ENCODE measurements at regions not wholly inside any gene's neighbourhood (a gene's known extent, or its start where the extent isn't known, plus 50 kb on each side); places are given as distances from the start of the nearest gene placed in this dataset.

DNA sequence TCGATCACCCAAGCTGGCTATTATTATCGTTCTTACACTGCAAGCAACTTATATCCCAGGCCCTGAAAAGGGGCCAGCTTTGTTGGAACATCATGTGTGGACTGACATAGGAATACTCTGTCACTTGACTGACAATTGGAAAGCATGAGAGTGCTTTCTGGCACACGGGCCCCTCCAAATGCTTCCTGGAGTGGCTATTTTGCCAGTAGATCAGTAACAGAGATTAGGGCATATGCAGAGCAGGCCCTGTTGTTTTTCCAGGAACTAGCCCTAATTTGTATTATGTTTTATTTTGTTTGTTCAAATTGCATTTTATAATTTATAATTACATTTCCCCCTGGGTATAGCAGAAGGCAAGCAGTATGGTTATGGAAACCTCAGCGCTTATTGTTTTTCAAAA, 170.1 kb upstream of the FRMD6 start:
- no peak for DNase-seq

DNA sequence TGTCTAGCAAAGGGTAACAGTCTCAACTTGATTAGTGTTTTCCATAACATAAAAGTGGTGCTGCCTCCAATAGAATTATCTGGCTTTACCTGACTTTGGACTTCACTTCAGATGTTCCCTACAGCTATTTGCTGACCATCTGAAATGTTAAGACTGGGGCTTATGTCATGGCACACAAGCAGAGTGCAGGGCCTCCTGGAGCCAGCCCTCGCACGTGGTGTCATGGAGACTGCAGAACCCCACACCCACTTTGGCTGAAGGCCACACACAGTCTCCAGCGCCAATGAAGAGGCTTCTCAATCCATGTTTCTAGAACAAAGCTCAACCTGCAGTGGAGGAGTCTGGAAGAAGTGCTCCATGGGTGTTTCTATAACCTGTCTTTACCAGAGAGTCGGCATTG, 169.6 kb upstream of the FRMD6 start:
- DNase-seq, result no peak

DNA sequence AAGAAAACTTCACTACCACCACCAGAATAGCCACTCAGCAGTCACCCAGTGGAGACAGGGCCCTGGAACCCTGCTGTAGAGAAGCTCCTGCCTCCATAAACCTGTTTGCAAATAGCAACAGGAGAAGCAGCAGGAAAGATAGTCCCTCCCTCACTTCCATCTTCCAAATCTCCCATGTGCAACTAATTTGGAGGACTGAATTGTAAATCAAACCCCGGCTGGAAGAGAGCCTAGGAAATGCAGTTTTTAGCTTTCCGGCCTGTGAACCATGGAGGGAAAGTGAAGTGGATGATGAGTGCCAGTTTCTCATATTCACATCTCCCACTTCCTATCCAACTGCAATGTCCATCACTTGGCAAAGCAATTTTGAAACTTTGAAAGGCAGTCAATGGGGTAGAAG, 167.2 kb upstream of the FRMD6 start:
- DNase-seq, result no peak

DNA sequence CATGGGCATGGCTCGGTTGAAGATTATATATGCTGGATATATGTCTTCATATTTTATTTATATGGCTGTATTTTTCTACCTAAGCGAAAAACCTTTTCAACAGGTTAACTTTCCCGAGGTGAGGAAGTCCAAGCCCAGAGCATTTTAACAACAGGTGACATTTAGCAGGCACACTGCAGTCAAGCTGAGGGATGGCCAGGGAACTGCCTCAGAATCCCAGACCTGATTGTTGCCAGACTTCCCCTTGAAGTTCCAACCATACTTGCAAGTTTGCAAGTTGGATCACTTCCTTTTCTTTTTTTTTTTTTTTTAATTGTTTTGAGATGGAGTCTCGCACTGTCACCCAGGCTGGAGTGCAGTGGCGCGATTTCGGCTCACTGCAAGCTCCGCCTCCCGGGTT, 166.0 kb upstream of the FRMD6 start:
- no peak for DNase-seq

DNA sequence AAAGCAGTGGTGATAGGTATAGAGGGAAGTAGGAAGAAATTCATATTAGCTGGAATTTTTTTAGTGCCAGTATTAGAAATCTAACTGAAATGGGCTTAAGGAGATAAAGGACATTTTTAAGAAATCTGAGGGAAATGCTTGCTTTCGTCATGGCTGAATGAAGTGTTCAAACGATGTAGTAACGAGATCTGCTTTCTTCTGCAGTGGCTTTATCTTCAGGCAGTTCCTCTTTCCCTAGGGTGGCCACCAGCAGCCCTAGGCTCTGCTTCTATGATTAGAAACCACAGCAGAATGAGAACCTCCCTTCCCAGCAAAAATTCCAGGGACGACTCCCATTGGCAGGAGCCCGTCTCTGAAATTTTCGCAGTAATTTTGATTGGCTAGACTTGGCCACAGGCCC, 163.9 kb upstream of the FRMD6 start:
- no peak for DNase-seq

DNA sequence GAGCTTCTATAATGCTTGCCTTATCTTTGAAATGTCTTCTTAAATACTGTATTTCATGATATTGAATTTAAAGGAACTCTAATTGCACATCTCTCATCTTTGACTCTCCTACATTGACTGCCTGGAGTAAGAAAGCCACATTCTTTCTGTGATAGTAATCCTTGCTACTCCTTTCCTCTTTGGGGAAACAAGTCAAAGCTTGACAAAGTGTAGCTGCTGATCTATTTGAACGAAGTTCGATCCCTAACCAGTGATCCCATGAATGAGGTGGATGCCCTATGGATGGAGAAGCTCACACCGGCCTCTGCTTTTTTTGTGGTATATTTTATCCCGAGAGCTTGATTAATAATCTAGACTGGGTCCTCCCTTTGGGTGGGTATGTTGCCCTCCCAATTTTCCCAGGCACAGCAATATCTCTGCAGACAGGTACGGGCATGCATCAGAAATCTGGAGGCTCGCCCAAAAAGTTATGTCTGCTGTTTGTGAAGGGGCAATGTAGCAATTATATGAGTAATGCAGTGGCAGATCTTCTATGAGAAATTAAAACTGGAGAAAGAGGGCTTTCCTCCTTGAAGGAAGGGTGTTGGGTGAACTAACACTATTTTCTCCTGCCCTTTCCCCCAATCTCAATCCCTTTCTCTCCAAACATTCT, 163.0 kb upstream of the FRMD6 start:
- no peak for DNase-seq

DNA sequence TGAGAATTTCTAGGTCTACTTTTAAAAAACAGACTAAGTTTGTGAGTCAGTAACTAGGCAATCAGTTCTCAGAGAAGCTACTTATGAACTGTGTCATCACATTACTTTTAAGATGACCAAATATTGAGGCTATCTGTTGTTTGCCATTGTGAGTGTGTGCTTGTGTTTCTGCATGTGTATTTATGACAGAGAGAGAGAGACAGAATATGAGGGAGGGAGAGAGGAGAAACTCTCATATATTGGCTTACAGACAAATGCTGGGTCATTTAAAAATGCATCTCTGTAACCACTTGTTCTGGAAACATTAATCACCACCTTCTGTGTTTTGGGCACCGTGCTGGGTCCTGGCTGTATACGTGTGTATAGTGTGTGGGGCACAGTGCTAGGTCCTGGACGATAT, 161.5 kb upstream of the FRMD6 start:
- no peak for DNase-seq

DNA sequence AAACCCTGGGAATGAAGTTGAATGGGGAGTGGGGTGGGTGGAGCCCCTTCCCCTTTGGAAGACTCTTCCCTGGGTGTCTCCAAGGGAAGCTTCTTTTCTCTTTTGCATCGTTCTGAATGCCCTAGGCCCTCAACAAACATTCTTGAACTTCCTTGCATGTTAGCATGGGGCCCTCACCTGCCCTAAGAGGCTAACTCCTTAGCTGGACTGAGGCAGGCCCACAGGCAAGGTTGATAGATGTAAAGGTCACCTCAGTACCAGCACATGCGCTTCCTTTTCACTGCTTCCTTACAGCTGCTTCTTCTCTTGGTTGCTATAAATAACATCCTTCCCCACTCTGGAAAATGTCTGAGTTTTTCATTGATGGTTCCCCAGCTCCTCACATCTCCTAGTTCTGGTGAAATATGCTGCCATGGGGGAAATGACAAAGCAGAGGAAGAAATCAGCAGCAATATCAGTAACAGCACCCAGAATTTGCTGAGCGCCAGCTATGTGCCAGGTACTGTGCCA, 160.6 kb upstream of the FRMD6 start:
- no peak for DNase-seq

DNA sequence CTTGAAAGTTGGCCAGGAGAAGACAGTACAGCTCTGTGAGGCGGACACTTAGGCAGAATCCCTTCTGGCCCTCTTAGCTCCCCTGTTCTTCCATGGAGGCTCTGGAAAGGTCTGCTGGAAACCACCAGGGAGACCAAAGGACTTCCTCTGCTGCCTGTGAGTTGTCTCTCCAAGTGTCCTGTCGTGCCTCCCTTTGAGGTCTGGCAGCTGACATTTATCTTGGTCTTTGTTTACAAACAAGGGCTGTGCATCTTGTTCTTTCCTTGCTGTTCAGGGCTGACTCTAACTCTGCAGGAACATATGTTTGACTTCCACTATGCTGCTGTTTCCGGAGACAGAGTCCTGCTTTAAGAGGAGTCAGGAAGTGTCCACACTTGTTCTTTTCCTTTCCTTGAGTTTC, 159.9 kb upstream of the FRMD6 start:
- DNase-seq, result no peak

DNA sequence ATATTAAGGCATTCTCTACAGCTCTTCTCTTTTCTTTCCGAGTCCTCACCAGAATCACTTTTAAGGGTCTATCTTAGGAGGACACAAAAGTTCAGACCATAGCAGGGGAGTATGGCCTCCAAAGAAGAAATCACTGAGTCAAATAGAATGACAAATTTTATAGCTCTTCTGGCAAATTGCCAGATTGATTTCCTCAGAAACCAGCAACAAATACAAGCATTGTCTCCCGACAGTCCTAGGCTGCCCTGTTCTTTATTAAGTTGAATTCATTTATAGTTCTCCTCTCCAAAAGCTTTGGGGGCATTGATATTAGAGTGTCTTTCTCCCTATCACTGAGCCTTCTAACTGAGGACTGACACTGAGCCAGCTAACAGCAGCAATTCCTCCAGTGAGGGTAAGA, 156.4 kb upstream of the FRMD6 start:
- no peak for DNase-seq

DNA sequence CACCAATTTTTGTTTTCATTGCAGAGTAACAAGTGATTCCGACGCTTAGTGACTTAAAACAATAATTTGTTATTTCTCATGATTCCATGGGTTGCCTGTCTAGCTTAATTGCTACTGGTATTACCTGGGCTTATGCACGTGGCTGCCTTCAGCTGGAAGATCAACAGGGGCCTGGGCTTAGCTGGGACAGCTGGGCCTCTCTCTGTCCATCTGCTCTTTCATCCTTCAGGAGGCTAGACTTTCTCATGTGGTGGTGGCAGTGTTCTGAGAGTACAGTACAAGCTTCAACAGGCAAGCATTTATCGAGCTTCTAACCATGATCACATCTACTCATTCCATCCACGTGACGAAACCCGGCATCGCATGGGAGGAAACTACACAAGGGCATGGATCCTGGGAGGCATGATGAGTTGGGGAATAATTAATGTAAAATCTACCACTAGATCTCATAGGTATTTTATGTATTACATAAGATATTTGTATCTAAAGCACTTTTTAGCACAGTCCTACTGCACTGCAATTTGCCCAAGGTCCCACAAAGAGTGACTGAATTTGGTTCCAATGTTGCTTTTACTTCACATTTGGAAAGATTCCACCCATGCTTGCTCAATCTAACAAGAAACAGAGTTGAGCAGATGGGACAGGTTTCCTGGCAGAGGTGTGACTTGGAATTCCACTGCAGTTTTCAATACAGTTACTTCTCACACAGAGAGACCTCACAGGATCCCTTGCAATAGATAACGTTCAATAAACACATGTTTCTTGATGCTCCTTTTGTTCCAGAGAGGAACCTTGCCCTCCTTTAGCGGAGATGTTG, 153.1 kb upstream of the FRMD6 start:
- no peak for DNase-seq

DNA sequence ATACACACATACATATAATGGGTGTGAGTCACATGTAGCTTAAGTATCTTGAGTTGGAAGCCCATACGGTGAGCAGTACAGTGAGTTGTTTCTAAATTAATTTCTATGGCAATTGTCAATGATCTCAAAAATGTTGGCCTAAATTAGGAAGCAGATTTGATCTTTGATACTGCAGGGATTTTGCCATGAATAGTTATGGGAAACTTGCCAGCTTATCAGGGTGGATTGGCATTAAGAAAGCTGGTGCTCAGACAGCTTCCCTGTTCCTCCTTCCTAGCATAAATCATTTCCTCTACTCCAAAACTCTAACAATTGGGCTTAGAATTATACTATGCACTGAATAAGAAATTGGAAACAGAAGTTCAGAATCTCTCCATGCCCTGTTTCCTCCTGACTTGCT, 150.9 kb upstream of the FRMD6 start:
- DNase-seq, result no peak

DNA sequence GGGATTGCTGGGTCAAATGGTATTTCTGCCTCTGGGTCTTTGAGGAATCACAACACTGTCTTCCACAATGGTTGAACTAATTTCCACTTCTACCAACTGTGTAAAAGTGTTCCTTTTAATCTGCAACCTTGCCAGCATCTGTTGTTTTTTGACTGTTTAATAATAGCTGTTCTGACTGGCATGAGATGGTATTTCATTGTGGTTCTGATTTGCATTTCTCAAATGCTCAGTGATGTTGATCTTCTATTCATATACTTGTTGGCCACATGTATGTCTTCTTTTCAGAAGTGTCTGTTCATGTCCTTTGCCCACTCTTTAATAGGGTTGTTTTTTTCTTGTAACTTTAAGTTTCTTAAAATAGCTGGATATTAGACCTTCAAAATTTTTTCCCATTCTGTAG, 150.0 kb upstream of the FRMD6 start:
- DNase-seq, result no peak

DNA sequence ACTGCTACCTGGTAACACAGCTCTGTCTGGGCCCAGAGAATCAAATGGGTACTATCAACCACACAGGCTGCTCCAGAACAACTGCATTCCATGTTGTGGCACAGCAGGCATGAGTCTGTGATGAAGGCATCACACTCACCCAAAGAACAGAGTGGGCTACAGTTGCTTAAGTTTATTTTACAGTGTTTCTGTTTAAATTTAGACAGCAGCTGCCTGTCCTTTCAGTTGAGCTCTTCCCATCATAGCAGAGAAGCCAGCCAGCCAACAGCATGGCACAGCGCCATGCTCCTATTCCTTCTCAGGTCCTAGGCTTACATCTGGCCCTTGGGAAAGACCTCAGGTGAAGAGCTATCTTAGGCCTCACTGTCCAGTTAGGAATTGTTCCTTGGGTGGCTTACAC, 147.0 kb upstream of the FRMD6 start:
- DNase-seq, result no peak

DNA sequence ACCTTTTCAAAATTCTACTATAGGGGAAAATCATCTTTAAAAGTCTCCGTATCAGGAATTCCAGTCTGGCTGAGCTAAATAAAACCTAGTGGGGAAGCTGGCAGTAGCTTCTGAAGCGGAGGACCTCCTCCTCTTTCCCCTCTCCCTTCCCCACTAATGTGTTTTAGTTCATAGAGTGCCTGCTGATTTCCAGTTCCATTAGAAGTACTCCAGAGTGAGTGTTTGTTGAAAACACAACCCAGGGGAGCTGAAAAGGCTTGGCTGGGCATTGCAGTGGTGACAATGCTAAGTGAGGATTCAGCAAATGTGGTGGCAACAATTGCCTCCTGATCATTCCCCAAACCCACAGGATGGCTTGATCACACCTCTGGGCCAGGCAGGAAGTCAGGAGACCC, 144.2 kb upstream of the FRMD6 start:
- no peak for DNase-seq

DNA sequence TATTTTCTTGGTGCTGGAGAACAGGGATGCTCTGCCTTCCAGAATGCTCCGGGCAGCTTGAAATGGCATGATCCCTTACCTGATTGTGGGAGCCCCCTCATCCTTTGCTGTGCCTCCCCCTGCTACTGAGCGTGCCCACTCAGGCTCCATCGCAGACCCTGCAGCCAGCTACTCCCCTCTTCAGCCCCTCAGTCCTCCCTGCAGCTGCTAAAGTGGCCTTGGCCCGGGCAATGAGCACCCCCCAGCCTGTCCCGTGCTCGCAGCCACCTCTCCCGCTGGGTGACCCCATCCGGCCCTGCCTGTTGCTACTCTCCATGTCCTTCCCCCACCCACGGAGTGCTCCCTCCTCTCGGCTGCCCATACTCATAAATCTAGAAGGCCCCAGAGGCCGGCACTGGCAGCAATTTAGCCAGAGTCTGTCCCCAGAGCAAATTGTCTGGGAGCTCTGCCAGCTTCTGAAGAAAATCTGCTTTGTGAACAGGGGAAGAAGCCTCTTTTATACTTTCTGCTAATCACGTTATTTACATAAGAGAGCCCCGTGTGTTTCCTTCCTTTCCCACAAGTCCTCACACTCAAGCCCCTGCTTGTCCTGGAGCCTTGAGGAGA, 143.7 kb upstream of the FRMD6 start:
- DNase-seq, result no peak

DNA sequence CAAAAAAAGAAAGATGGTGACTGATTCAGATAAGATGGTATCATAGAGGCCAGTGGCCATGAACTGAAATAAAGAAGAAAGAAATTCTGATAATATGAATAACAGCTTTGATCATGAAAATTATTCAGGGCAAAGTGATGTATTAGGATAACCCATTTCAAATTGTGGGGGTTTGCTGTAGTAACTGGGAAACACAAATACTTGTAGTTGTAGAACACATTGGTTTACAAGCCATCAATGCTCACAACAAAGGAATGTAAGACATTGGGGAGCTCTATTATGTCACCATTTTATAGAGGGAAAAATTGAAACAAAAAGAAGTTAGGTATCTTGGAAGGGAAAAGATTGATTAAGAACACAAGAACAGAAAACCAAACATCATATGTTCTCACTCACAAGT, 140.4 kb upstream of the FRMD6 start:
- no peak for DNase-seq

DNA sequence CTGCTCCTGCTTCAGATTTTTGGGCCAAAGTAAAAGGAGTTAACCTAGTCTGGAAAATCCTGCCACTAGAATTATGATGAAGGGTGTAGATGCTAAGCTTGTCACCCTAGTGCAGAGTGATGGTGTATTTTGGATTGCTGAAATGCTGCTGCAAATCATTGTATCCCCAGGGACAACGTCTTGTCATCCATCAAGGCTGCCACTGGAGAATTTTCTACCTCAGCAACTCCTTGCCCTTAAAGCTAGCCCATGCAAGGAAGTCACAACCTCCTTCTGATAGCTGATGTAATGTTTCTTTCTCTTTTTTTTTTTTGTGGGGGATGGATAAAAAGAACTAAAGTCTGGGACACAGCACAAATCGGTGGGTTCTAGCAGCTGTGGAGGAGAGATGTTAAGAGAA, 139.4 kb upstream of the FRMD6 start:
- no peak for DNase-seq

DNA sequence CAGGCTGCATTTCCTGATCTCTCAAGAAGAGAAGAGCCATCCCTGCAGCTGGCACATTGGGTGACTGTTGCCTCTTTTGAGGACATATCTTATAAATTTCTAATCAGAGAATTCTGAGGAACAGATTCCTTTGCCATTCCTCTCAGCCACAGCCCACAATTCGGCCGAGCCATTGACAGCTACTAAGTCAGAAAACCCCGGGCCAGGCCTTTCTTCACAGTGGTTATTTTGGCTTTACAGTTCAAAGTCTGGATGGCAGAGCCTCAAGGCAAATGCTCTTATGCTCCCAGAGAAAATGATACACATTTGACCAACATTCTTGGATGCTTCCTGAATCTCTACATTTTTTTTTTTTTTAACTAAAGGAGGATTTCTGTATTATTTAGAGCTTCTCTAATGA, 138.4 kb upstream of the FRMD6 start:
- no peak for DNase-seq

DNA sequence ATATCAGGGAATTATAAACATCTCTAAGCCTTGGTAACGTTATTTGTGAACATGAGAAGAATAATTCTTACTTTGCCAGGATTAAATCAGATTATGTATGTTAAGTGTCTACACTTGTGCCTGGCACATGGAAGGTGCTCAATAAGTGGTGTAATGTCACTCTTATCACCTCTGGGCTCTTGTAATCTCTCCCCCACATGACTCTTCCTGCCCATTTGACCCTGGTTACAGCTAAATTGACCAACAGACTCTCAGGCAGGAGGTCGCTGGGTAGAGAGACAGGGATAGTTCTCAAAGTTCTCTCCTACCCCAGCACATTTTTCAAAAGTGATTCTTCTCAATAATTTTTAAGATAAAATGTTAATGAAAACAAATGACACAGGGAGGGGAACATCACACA, 137.8 kb upstream of the FRMD6 start:
- DNase-seq, result no peak

DNA sequence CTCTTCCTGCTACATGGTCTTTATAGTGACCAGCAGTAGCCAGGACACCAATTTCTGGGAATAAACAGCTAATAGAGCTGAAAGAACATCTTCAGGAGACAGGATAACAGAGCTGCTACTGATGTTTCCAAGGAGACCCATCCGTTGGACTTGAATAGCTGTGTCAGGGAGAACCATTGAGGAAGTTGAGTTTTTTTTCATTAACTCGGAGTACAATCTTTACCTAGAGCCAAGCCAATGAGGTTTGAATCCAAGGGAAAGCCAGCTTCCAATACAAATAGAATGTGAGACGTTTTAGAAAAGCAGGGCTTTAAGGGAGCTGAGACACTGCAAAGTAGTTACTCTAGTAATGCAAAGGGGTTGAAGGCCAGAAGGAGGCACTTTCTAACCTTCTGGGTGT, 136.1 kb upstream of the FRMD6 start:
- DNase-seq, result no peak

DNA sequence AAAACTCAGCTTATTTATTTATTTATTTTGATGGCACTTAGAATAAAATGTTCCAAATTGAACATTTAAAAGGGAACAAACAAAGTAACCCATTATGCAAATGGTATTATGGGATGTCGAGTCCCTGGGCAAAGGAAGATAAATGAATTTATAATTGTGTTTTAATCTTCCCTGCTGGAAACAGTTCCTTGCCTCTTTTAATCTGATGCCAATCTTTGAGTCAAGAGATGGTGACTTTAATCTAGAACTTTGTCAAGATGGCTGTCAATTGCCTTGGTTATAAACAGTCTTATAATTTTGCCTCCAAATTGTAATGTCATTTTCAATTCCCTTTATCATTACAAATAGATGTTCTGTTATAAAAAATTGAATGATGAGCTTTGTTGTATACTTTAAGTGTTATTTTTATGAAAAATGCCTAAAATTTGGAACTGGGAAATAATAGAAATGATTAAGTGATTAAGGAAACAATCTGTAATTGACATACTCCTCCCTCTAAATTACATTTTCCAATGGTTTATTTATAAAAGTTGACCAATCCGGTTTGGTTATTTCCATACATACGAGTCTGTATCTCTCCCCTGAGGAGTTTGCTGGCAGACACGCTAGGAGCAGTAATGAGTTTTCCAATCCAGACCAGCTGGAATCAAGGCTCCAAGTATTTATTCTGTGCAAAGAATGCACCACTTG, 134.9 kb upstream of the FRMD6 start:
- DNase-seq, result no peak

DNA sequence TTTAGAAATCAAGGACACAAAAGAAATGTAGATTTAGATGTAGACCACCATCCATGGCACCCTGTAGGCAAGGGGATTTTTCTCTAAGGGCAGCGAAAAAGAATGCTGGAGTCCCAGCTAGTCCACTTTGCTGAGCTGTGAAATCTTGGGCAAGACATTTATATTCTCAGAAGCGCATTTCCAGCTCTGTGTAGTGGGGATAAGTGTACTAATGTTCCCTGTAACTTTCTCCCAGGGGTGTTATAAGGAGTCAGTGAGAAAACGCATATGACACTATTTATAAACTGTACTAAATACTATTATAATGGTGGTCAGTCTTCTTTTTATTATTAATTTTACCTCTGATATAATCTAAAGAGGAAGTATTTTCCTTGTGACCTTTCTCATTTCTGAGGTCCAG, 133.4 kb upstream of the FRMD6 start:
- DNase-seq, result no peak

DNA sequence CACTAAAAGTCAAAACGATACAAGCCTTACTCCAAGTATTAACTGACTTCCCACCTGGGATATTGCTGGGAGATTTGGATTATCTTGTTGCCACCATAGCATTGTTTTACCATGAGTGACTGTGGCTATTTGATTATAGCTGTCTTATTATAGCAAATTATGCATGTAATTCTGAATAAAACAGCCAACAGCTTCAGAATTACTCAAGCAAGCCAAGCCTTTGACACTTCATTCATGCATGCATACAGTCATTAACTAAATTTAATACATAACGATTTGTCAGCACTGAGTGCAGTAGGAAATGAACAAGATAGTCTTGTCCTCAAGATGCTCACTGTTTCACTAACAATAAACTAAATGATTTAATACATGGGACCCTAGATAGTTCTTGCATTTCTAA, 133.0 kb upstream of the FRMD6 start:
- no peak for DNase-seq

All from T-helper 9 cell (primary cell).